ENCODE measurements at regions not wholly inside any gene's neighbourhood (a gene's known extent, or its start where the extent isn't known, plus 50 kb on each side); places are given as distances from the start of the nearest gene placed in this dataset.
"Not testable (repeated sequence)": the region's sequence is repeated elsewhere in the genome, so short reads cannot be mapped to it uniquely, and the experiment has no call there.

DNA sequence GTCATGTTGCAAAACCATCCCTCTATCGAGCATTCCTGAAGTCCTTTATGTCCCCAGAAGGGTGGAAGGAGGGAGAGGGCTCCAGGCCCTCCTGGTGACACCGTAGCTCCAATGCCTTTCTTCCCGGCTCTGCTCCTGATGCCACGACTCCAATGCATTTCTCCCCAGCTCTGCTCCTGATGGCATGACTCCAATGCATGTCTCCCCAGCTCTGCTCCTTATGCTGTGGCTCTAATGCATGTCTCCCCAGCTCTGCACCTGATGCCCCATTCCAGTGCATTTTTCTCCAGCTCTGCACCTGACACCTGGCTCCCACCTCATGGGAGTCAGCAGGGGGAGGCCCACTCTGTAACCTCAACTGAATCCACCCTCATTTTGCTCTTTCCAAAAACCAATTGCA, 153.0 kb upstream of the SALL3 start:
- peaks cover 14% of the 10 kb centered on the region for H3K27me3 Mint-ChIP-seq
- H3K9me3 Mint-ChIP-seq: no peaks in the 10 kb centered on the region
- no peak overlapping the region for H3K4me3 Mint-ChIP-seq
- no peak for DNase-seq
- no peaks in the 10 kb centered on the region for H3K36me3 Mint-ChIP-seq
- H3K4me1 Mint-ChIP-seq: no peaks in the 10 kb centered on the region
- no peak overlapping the region for H3K27ac Mint-ChIP-seq

DNA sequence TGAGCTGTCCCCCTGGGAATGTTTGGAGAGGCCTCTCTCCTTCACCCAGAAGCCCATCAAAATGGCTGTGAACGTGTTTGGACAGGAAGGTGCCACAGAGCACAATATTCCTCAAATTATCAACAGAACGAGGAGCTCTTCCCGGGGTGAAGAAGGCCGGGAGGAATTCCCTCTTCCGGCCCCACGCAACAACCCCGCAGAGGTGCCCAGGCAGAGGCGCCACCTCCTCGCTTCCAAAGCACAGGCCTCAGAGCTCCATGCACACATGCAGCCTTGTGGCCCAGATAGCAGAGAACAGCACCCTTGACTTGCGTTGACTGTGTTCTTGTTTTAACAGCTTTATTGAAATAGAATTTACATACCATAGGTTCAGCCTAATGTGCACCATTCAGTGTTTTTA, 152.5 kb upstream of the SALL3 start:
- no peak overlapping the region for H3K4me3 Mint-ChIP-seq
- no peaks in the 10 kb centered on the region for H3K9me3 Mint-ChIP-seq
- DNase-seq: no peak
- H3K36me3 Mint-ChIP-seq: no peaks in the 10 kb centered on the region
- no peak overlapping the region for H3K27ac Mint-ChIP-seq
- no peaks in the 10 kb centered on the region for H3K4me1 Mint-ChIP-seq
- H3K27me3 Mint-ChIP-seq: peaks cover 11% of the 10 kb centered on the region

DNA sequence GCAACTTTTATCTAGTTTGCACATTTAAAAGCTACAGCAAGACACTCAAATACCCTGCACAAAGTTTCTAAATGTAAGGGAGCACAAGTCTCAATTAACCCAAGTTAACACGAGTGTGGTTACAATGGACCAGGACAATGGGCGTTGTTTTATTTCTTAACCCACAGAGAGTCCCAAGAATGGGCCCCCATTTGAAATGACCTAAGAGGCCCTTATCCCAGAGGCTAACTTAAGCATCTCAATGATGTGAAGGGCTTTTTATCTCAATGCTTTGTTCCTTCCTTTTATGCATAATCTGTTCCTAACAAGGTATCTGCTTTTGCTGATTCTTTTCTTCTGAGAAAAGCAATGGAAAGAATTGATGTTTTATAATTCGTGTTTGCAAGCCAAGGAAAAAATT, 151.5 kb upstream of the SALL3 start:
- H3K4me3 Mint-ChIP-seq: no peak overlapping the region
- no peaks in the 10 kb centered on the region for H3K9me3 Mint-ChIP-seq
- peaks cover 14% of the 10 kb centered on the region for H3K27me3 Mint-ChIP-seq
- no peaks in the 10 kb centered on the region for H3K4me1 Mint-ChIP-seq
- DNase-seq: no peak
- no peak overlapping the region for H3K27ac Mint-ChIP-seq
- no peaks in the 10 kb centered on the region for H3K36me3 Mint-ChIP-seq

DNA sequence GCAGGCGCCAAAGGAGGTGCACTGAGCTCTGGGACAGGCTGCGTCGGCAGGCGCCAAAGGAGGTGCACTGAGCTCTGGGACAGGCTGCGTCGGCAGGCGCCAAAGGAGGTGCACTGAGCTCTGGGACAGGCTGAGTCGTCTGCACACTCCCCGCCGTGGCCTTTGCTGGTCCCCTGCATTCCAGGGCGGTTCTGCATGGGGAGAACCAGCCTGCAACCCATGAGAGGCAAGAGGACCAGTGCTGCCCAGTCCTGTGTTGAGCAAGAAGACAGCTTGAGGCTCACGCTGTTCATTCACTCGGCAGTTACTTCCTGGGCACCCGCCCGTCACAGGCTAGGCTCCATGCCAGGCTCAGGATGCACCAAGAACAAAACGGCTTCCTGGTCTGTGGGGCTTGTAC, 150.6 kb upstream of the SALL3 start:
- not testable (repeated sequence) for DNase-seq, H3K27ac Mint-ChIP-seq, H3K36me3 Mint-ChIP-seq, H3K9me3 Mint-ChIP-seq, H3K4me1 Mint-ChIP-seq, H3K4me3 Mint-ChIP-seq
- H3K27me3 Mint-ChIP-seq: peaks cover 17% of the 10 kb centered on the region

DNA sequence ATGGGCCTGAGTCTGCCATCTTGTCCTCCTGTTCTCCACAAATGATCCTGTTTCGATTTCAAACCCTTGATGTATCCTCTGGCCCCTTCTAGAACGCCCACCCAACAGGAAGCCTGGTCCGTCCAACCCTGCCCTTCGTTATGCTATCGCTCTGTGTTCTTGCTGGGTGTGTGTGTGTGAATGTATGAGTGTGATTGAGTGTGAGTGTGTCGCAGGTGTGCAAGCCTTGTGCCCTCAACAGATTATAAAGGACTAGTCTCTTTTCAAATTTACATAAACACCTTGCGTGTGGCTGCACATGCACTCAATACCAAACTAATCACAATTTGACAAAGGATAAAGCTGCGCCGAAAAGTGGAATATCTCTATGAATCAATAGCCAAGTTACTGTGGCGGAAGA, 149.5 kb upstream of the SALL3 start:
- no peaks in the 10 kb centered on the region for H3K4me1 Mint-ChIP-seq
- no peak overlapping the region for H3K4me3 Mint-ChIP-seq
- no peak for DNase-seq
- H3K27ac Mint-ChIP-seq: no peak overlapping the region
- H3K9me3 Mint-ChIP-seq: no peaks in the 10 kb centered on the region
- peaks cover 19% of the 10 kb centered on the region for H3K27me3 Mint-ChIP-seq
- H3K36me3 Mint-ChIP-seq: no peaks in the 10 kb centered on the region

DNA sequence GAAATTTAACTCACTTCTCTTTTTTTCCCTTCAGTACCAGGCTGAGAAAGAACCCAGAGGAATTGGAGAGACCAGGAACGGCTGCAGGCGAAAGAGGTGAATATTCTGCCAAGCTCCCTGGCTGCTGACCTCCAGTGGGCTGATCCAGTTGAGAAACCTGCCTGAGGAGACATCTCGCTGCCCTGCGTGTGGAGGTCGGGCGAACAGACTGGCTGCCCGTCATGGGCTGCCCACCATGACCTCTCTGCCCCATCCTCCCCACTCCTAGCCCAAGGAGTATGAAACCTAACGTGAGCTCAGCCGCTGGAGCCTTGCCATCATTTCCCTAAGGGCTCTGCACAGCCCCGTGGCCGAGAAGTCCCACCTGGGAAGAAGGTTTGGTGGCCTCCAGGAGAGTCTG, 148.8 kb upstream of the SALL3 start:
- no peaks in the 10 kb centered on the region for H3K36me3 Mint-ChIP-seq
- DNase-seq: no peak
- H3K9me3 Mint-ChIP-seq: no peaks in the 10 kb centered on the region
- no peaks in the 10 kb centered on the region for H3K4me1 Mint-ChIP-seq
- no peak overlapping the region for H3K27ac Mint-ChIP-seq
- no peak overlapping the region for H3K4me3 Mint-ChIP-seq
- H3K27me3 Mint-ChIP-seq: peaks cover 19% of the 10 kb centered on the region

DNA sequence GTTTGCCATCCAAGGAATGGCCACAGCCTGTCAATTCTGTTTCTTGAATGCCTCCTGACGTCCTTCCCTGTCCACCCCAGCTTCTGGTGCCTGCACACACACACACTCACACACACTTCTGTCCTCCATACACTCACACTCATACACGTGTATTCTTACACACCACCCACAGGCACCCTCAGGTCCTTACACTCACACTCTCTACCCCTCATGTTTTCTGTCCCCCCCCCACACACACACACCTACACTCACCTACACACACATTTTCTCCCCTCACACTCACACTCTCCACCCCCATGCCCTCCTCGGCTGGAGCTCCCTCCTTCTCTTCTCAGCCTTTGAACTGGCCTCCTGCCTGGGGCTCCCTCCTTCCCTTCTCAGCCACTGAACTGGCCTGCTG, 148.0 kb upstream of the SALL3 start:
- DNase-seq: no peak
- no peaks in the 10 kb centered on the region for H3K9me3 Mint-ChIP-seq
- peaks cover 19% of the 10 kb centered on the region for H3K27me3 Mint-ChIP-seq
- no peaks in the 10 kb centered on the region for H3K4me1 Mint-ChIP-seq
- no peaks in the 10 kb centered on the region for H3K36me3 Mint-ChIP-seq
- H3K4me3 Mint-ChIP-seq: no peak overlapping the region
- no peak overlapping the region for H3K27ac Mint-ChIP-seq

DNA sequence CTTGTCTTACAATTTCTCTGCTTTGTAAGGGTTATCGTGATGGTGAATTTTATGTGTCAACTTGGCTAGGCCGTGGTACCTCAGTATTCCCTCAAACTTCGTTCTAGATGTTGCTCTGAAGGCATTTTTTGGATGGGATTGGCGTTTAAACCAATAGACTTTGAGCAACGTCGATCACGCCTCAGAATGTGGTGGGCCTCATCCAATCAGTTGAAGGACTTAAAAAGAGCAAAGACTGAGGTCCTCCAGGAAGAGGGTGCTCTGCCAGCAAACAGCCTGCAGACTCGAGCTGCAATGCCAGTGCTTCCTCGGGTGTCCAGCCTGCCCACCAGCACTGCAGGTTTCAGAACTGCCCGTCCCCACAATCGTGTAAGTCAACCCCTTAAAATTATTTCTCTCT, 145.8 kb upstream of the SALL3 start:
- Mint-ChIP-seq H3K27ac (no peak overlapping the region), H3K27me3 (peaks cover 19% of the 10 kb centered on the region), H3K36me3 (no peaks in the 10 kb centered on the region), H3K4me1 (no peaks in the 10 kb centered on the region), H3K9me3 (no peaks in the 10 kb centered on the region), H3K4me3 (no peak overlapping the region)
- no peak for DNase-seq

DNA sequence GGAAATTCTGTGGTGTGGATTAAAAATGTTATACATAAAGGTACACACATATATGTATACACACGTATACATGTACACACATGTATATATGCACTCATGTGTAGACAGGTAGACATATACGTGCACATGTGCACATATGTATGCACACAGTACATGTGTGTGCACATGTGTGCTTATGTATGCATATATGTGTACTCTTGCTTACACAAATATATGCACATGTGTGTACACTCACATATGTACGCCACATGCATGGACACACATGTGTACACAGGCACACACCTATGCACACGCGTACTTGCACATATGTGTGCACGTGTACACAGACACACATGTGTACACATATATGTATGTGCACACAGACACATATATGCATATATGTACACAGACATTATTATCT, 142.8 kb upstream of the SALL3 start:
- DNase-seq: no peak
- Mint-ChIP-seq H3K36me3 (no peaks in the 10 kb centered on the region), H3K27me3 (peaks cover 13% of the 10 kb centered on the region), H3K9me3 (peaks cover 13% of the 10 kb centered on the region), H3K4me1 (no peaks in the 10 kb centered on the region), H3K4me3 (no peak overlapping the region), H3K27ac (no peak overlapping the region)

DNA sequence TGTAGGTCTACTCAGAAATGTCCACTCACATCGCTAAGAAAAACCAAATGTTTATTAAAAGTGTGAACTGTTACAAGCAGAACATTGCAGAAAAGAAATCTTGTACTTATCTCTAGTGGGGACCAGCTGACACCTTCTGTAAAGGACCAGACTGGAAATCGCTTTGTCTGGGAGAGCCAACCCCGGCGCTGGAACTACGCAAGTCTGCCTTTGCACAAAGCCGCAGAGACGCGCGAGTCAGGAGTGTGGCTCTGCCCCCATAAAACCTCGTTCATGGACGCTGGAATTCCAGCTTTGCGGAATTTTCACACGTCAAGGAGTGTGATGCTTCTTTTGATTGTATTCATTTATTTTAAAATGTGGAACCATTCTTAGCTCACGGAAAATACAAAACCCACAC, 141.9 kb upstream of the SALL3 start:
- peaks cover 13% of the 10 kb centered on the region for H3K9me3 Mint-ChIP-seq
- no peak overlapping the region for H3K4me3 Mint-ChIP-seq
- no peaks in the 10 kb centered on the region for H3K4me1 Mint-ChIP-seq
- no peaks in the 10 kb centered on the region for H3K36me3 Mint-ChIP-seq
- H3K27me3 Mint-ChIP-seq: peaks cover 12% of the 10 kb centered on the region
- no peak for DNase-seq
- no peak overlapping the region for H3K27ac Mint-ChIP-seq

DNA sequence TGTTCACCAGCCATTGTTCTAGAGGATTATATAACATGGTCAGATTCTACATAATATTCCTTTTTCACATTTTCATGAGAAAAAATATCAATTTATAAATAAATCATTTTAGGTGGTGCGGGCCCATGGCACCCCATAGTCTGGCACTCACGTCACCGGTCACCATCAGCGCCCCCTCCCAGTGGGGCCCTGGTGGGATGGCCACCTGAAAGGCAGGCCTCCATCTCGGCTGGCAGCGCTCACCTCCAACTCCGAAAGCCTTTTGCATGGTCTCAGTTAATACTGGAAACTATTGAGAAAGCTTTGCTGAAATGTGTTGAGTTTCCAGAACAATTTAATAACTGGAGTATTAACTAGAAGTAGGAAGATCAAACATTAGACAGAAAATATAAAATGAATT, 141.4 kb upstream of the SALL3 start:
- no peak overlapping the region for H3K27ac Mint-ChIP-seq
- H3K27me3 Mint-ChIP-seq: peaks cover 9% of the 10 kb centered on the region
- peaks cover 13% of the 10 kb centered on the region for H3K9me3 Mint-ChIP-seq
- DNase-seq: no peak
- no peaks in the 10 kb centered on the region for H3K36me3 Mint-ChIP-seq
- H3K4me1 Mint-ChIP-seq: no peaks in the 10 kb centered on the region
- no peak overlapping the region for H3K4me3 Mint-ChIP-seq

DNA sequence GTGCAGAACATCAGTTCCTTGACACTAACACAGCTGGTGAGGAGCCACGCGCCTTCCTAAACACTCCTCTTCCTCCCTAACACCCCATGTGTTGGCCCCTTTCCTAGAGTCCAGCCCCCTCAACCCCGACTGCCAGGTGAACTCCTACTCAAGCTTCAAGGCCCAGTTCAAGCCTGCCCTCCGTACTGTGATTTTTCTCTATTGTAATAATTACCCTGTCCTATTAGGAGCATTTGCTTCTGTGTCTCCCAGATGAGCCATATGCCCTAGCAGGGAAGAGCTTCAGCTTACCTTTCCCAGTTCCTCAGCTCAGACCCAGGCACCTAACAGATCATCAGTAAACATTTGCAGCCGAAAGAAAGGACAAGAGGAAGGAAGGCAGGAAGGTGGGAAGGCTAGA, 130.6 kb upstream of the SALL3 start:
- no peaks in the 10 kb centered on the region for H3K4me1 Mint-ChIP-seq
- peaks cover 26% of the 10 kb centered on the region for H3K27me3 Mint-ChIP-seq
- peaks cover 3% of the 10 kb centered on the region for H3K36me3 Mint-ChIP-seq
- H3K9me3 Mint-ChIP-seq: peaks cover 24% of the 10 kb centered on the region
- H3K27ac Mint-ChIP-seq: no peak overlapping the region
- no peak for DNase-seq
- no peak overlapping the region for H3K4me3 Mint-ChIP-seq

DNA sequence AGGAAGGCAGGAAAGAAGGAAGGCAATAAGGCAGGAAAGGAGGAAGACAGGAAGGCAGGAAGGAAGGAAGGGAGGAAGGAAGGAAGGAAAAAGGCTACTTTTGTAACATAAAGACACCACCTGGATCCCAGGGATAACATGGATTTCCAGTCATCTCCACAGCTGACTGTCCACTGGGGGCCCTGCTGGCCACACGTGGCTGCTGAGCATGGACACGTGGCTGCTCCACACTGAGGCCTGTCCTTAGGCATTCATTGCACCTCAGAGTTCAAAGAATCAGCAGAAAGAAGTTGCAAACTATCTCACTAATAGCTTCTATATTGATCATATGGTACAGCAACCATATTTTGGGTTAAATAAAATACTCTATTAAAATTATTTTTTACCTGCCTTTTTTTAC, 130.2 kb upstream of the SALL3 start:
- Mint-ChIP-seq H3K27ac (no peak overlapping the region), H3K4me1 (no peaks in the 10 kb centered on the region), H3K27me3 (peaks cover 23% of the 10 kb centered on the region), H3K9me3 (peaks cover 23% of the 10 kb centered on the region), H3K4me3 (no peak overlapping the region), H3K36me3 (peaks cover 3% of the 10 kb centered on the region)
- no peak for DNase-seq

DNA sequence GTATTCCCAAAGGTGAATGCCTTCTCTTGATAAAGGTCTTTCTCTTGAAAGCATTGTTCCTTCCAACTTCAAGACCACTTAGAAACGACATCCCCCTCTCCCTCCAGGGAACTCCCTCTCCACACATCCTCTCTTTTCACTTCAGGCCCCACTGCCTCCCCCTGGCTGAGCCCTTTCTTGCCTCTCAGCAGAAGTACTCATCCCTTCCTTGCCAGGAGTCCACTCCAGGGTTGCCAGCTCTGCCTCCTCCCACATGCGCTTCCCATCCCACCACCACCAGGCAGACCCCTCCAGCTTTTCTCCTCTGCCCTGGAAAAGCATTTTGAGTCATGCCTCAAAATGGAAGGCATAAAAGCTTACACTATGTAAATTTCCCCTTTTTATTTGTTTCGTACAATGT, 126.3 kb upstream of the SALL3 start:
- no peak overlapping the region for H3K4me3 Mint-ChIP-seq
- no peaks in the 10 kb centered on the region for H3K4me1 Mint-ChIP-seq
- peaks cover 17% of the 10 kb centered on the region for H3K9me3 Mint-ChIP-seq
- H3K27me3 Mint-ChIP-seq: no peaks in the 10 kb centered on the region
- no peak overlapping the region for H3K27ac Mint-ChIP-seq
- peaks cover 2% of the 10 kb centered on the region for H3K36me3 Mint-ChIP-seq
- no peak for DNase-seq

DNA sequence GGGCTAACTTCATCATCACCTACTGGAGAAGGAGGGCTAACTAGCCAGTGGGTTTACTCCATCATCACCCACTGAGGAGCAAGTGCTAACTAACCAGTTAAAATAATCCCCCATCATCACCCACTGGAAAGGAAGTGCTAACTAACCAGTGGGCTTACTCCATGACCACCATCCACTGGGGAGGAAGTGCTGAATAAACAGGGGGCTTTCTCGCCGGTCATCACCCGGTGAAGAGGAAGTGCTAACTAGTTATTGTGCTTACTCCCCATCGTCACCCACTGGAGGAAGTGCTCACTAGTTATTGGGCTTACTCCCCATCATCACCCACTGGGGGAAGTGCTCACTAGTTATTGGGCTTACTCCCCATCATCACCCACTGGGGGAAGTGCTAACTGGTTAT, 124.4 kb upstream of the SALL3 start:
- DNase-seq: no peak
- peaks cover 3% of the 10 kb centered on the region for H3K27me3 Mint-ChIP-seq
- H3K9me3 Mint-ChIP-seq: peaks cover 10% of the 10 kb centered on the region
- no peak overlapping the region for H3K4me3 Mint-ChIP-seq
- H3K36me3 Mint-ChIP-seq: no peaks in the 10 kb centered on the region
- no peak overlapping the region for H3K27ac Mint-ChIP-seq
- no peaks in the 10 kb centered on the region for H3K4me1 Mint-ChIP-seq

DNA sequence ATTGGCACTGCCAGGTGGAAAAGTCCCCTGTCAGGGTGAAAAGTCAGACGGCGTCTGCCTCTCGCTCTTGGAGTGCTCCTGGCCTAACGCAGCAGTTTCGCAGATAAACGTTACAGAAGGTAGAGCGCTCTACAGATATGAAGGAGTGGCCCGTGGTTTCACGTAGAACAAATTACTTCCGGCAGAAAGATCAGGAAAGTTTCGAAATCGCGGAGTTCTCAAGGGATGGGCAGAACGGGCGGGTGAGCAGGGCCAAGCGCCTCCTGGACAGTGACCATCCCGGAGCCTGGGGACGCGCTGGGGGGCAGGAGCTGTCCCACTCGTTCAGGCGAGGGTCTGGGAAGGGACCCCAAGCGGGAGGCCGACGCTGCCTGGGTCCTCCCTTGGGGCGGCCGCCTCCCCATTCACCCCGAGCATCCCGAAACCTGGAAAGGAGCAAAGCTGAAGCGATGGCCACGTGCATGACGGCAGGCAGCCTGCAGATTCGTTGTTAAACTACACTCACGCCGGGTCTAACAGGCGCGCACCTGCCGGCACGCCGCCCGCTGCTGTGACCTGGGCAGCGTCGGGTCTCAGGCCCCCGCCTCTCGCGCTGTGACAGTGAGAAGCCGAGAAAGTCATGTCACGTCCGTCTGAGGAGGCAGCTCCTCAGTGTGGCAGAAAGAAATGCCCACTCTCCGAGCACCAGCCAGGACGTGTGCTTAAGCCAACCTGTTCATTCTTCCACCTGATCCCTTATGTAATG, 122.9 kb upstream of the SALL3 start:
- no peak overlapping the region for H3K4me3 Mint-ChIP-seq
- no peak for DNase-seq
- H3K27ac Mint-ChIP-seq: no peak overlapping the region
- peaks cover 9% of the 10 kb centered on the region for H3K27me3 Mint-ChIP-seq
- no peaks in the 10 kb centered on the region for H3K4me1 Mint-ChIP-seq
- H3K36me3 Mint-ChIP-seq: no peaks in the 10 kb centered on the region
- H3K9me3 Mint-ChIP-seq: peaks cover 4% of the 10 kb centered on the region

Measured in activated naive CD8-positive, alpha-beta T cell treated with anti-CD3 and anti-CD28 coated beads for 36 hours (primary cell).